ENCODE measurements at regions not wholly inside any gene's neighbourhood (a gene's known extent, or its start where the extent isn't known, plus 50 kb on each side); places are given as distances from the start of the nearest gene placed in this dataset.
A peak's percentile ranks its signal among the peaks of the same experiment; 100 is the strongest.

- DNase-seq (ENCODE audit: low spot score in 2 of 2), result no peak
- Histone ChIP-seq H3K36me3 (no peaks in the 10 kb centered on the region), H3K4me3 (no peak overlapping the region), H3K9me3 (no peaks in the 10 kb centered on the region), H3K4me1 (peaks cover 0 to 14% (median 0%) of the 10 kb centered on the region in 4 donors), H3K27ac (no peak overlapping the region), H3K27me3 (no peaks in the 10 kb centered on the region)
- no peak for TF ChIP-seq CTCF (IDR thresholded peaks at IDR 0.05)
- no peak for TF ChIP-seq EP300 (IDR thresholded peaks at IDR 0.05)
- TF ChIP-seq POLR2A (IDR thresholded peaks at IDR 0.05), result no peak
Measured at GRCh38 chr3:113113361-113113760, 98.0 kb upstream of the BOC start.

DNA sequence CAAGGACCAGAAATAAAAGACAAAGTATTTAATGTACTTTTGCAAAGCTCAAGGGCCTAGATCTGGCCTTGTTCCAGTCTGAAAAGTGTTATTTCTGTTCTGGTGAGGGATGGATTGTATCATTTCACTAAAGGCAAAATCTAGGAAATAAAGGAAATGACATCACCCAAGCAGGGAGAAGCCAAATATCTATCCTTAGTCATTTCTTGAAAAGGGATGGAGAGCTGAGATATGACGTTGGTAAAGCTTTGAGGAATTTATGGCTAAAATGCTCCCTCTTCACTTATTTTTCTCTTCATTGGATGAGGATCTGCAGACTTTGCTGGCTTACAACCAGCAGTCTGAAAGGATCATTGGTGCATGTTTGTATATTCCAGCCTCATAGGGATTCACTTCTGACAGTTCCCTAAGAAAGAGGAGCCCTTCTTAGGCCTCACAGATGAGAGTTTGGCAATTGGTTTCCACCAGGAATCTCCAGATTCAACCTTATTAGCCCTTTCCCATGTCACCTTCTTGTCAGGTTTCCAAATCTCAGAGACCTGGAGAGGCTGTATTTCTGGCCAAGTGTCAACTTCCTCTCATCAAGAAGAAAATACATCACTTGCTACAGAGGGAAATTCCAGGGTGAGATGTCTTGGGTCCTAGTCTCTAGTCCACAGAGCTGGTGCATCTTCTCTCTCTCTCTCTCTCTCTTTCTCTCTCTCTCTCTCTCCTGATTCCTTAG is 93.7 kb upstream of the BOC start:
- no peaks in the 10 kb centered on the region for H3K9me3 ChIP-seq
- peak overlapping the region in 2 of 4 donors; percentile 3 to 50 for H3K27ac ChIP-seq
- DNase-seq (ENCODE audit: low spot score in 2 of 2), result no peak
- H3K4me1 ChIP-seq, result peaks cover 0 to 17% (median 0%) of the 10 kb centered on the region in 4 donors
- WGBS, 2 donors, result 12% methylated on average over 1 of the region's 1 CpG
- no peaks in the 10 kb centered on the region for H3K27me3 ChIP-seq
- no peak for TF ChIP-seq POLR2A (IDR thresholded peaks at IDR 0.05)
- no peak for TF ChIP-seq CTCF (IDR thresholded peaks at IDR 0.05)
- TF ChIP-seq EP300 (IDR thresholded peaks at IDR 0.05), result no peak
- no peaks in the 10 kb centered on the region for H3K36me3 ChIP-seq
- H3K4me3 ChIP-seq, result no peak overlapping the region

GRCh38 chr3:113118336-113118735 is 93.0 kb upstream of the BOC start:
- Histone ChIP-seq H3K27ac (peak overlapping the region in 1 of 4 donors; percentile 36), H3K27me3 (no peaks in the 10 kb centered on the region), H3K36me3 (no peaks in the 10 kb centered on the region), H3K4me3 (no peak overlapping the region), H3K4me1 (peaks cover 0 to 17% (median 0%) of the 10 kb centered on the region in 4 donors), H3K9me3 (no peaks in the 10 kb centered on the region)
- DNase-seq (ENCODE audit: low spot score in 2 of 2), result no peak
- WGBS, 2 donors, result 82 to 87% methylated on average over 1 of the region's 1 CpG
- TF ChIP-seq CTCF (IDR thresholded peaks at IDR 0.05) (no peak), POLR2A (IDR thresholded peaks at IDR 0.05) (no peak), EP300 (IDR thresholded peaks at IDR 0.05) (no peak)

- Histone ChIP-seq H3K36me3 (no peaks in the 10 kb centered on the region), H3K9me3 (no peaks in the 10 kb centered on the region), H3K4me1 (no peaks in the 10 kb centered on the region), H3K27ac (no peak overlapping the region), H3K4me3 (no peak overlapping the region), H3K27me3 (no peaks in the 10 kb centered on the region)
- 92 to 93% methylated on average over 13 of the region's 13 CpGs for WGBS, 2 donors
- DNase-seq (ENCODE audit: low spot score in 2 of 2), result no peak
- TF ChIP-seq CTCF (IDR thresholded peaks at IDR 0.05) (no peak), POLR2A (IDR thresholded peaks at IDR 0.05) (no peak), EP300 (IDR thresholded peaks at IDR 0.05) (no peak)
Measured at GRCh38 chr3:113124256-113124830, 87.0 kb upstream of the BOC start.

DNA sequence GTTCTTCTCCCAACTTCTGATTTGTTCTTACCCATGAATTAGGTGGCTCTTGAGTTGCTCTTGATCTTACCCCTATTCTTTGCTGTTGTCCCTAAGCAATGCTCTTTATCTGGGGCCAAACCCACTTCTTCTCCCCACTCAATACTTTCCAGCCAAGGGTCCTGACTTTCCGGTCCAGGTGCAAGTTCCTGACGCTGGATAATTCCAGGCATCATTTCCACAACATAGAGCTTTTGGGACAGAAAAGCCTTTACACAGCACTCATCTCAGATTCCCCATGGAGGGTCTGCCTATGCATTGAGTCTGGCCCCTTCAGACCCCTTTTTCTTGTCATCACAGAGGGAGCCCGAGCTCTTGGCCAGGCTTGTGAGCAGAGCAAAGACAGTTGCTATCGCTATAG is 85.4 kb upstream of the BOC start:
- Histone ChIP-seq H3K36me3 (no peaks in the 10 kb centered on the region), H3K4me1 (no peaks in the 10 kb centered on the region), H3K9me3 (no peaks in the 10 kb centered on the region), H3K4me3 (no peak overlapping the region), H3K27me3 (no peaks in the 10 kb centered on the region), H3K27ac (no peak overlapping the region)
- no peak for DNase-seq (ENCODE audit: low spot score in 2 of 2)
- 88 to 95% methylated on average over 4 of the region's 4 CpGs for WGBS, 2 donors
- TF ChIP-seq CTCF (IDR thresholded peaks at IDR 0.05) (no peak), EP300 (IDR thresholded peaks at IDR 0.05) (no peak), POLR2A (IDR thresholded peaks at IDR 0.05) (no peak)

Measured in tibial nerve (tissue), 4 donors.